Erythroblast (primary cell): ENCODE measurements at regions not wholly inside any gene's neighbourhood (a gene's known extent, or its start where the extent isn't known, plus 50 kb on each side); places are given as distances from the start of the nearest gene placed in this dataset.

ENCODE experiments used
- GATA1 ChIP-seq: IDR thresholded peaks from 2 replicates; pipeline ENCODE4 v1.6.1; 2011; ENCODE audit warnings: low read depth, mild to moderate bottlenecking, control low read depth, low read length, moderate library complexity
- POLR2A ChIP-seq: IDR thresholded peaks from 2 replicates; pipeline ENCODE4 v1.6.1; 2011; ENCODE audit warnings: mild to moderate bottlenecking, low read length

DNA sequence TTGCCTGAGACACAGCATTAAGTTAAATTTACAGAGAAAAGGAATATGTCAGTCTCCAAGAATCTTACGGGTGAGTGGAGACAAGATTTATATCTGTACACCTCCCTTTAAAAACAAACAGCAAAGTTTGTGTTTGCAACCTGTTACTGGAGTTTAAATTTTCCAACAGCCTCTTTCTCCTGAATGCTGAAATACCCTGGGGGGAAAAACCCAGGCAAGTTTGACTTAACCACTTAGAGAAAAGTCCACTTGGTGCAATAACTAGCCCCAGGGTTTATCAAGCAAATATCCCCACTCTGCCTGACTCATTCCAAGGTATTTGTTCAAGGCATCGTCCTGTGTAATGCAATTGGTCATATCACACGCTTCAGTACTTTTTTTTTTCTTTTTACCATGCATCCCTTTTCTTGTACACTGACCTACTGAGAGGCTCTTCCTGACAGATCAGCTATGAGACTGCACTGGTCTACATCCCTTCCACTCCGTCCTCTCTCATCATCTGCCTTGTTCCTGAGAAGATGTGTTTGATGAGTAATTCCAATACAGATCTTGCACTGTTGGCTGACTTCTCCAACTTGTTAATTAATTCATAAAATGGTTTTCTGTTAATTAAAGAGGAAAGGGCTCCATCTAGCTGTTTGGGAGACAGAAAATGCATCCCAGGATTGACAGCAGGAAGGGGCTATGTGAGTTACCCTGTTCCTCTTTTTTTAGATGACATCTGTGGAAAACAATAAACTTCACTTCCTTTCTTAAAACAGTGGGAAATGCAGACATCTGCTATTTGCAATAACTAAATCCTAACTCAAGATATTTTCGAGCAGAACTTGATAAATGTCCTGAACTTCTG is 212.5 kb upstream of the IRS2 start:
- TF ChIP-seq POLR2A (no peak), GATA1 (no peak)
